GM12875 (cell line): ENCODE measurements at regions not wholly inside any gene's neighbourhood (a gene's known extent, or its start where the extent isn't known, plus 50 kb on each side); places are given as distances from the start of the nearest gene placed in this dataset.

Experiments
- H3K4me3 ChIP-seq: one replicate; pipeline ENCODE4 v1.5.1; 2011; ENCODE audit warnings: low read depth, low read length, control low read depth
- TF ChIP-seq, protein P1 (sequence below): IDR thresholded peaks from 2 replicates; pipeline ENCODE4 v1.5.1; 2011; ENCODE audit warnings: low read depth, mild to moderate bottlenecking, control low read depth, inconsistent platforms, low read length, moderate library complexity, borderline replicate concordance; ENCODE audit not compliant: insufficient read depth

DNA sequence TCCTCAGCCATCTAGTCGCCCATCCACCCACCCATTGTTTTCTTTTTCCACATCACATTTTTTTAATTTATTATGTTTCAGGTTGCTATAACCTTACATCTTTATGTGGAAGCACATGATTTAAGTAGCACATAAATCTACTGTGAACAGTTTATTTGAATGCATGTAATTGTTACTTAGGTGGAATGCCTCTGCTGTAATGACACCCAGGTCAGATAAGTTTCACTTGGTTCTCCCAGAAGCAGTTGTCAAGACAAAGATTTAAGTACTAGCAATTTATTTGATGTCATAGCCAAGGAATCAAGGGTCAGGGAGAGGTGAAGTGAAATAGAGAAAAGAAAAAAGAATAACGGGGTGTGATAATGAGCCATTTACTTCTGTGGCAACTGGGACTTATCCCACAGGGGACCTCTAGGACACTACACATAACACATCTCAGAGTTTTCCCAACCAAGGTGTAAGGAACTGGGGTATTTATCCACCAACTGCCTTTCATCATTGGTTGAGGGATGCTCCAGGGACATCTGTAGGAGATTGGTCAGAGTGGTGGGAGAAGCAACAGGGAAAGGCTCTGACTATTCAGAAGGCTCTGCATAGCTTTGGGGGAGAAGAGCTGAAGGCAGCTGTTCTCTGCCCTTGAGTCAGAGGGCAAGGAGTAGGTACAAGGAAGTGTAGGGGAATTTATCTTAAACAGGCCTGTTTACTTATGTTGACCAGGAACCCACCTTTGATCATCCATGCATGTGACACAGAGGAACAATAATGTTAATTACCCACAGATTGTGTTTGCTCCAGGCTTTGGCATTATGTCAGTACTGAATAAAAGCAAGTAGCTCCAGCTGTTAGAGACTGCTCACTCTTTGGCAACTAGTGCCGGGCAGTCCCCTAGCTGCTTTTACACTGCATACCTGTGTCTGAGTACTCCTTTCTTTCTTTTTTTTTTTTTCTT is 94.8 kb downstream of the CD200R1L start:
- TF ChIP-seq, protein P1, sequence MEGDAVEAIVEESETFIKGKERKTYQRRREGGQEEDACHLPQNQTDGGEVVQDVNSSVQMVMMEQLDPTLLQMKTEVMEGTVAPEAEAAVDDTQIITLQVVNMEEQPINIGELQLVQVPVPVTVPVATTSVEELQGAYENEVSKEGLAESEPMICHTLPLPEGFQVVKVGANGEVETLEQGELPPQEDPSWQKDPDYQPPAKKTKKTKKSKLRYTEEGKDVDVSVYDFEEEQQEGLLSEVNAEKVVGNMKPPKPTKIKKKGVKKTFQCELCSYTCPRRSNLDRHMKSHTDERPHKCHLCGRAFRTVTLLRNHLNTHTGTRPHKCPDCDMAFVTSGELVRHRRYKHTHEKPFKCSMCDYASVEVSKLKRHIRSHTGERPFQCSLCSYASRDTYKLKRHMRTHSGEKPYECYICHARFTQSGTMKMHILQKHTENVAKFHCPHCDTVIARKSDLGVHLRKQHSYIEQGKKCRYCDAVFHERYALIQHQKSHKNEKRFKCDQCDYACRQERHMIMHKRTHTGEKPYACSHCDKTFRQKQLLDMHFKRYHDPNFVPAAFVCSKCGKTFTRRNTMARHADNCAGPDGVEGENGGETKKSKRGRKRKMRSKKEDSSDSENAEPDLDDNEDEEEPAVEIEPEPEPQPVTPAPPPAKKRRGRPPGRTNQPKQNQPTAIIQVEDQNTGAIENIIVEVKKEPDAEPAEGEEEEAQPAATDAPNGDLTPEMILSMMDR: no peak
- H3K4me3 ChIP-seq: no peak overlapping the region

DNA sequence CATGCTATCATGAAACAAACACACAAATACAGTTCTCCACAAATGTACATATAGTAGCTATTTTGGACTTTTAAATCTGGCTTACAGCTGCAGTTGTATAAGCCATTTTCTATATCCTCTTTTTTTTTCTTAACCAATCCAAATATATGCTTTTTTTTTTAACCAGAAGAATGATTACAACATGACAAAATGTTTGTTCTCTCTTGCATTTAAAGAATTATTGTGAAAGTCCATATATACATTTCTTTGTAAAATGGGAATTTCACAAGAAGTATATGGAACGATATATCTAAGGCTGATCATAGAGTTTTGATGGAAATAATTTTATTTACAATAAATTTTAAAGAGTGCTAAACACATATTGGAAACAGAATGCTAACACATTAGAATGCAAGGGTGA is 95.6 kb downstream of the CD200R1L start:
- TF ChIP-seq, protein P1: no peak
- H3K4me3 ChIP-seq: no peak overlapping the region

DNA sequence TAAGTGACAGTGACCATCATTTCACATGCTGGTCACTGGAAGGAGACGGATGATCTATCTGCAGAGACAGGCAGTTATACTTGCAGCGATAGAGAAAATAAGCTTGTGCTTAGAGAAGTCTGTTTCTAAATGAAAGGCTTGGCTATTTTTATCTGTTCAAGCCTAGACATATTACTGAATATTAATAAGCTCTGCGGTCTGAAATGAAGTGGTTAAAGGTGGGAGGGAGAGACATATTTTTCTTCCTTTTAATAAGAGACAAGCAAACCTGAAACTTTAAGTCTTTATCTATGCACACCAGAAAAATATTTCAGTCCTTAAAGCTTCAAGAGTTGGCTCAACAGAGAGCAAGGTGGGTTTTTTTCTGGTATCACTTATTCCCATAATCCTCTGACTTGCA is 99.0 kb downstream of the CD200R1L start:
- no peak overlapping the region for H3K4me3 ChIP-seq
- TF ChIP-seq, protein P1: no peak

DNA sequence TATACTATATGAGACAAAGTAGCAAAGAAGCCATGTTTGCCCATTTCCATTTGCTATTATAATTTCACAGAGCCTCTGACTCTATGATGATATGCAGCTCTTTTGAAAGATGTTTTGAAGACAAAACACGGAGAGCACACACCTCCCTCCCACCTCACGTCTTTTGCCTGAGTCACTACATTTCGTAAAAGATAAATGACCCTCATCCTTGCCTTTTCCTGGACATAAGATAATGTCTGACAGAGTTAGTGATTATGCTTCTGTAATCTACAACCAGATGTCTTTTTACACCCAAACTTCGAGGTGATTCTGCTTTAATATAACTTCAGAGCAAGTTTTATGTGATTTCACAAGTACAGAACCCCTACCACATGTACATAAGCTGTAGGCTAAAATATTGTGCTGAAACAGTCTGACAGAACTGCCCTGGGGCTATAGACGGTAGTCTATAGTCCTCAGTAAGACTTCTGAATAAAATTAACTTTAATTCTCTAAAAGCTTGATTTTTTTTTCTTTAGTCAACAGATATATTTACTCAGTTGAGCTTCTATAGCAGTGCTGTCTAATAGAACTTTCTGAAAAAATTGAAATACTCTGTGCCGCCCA is 99.9 kb downstream of the CD200R1L start:
- H3K4me3 ChIP-seq: no peak overlapping the region
- TF ChIP-seq, protein P1: no peak

DNA sequence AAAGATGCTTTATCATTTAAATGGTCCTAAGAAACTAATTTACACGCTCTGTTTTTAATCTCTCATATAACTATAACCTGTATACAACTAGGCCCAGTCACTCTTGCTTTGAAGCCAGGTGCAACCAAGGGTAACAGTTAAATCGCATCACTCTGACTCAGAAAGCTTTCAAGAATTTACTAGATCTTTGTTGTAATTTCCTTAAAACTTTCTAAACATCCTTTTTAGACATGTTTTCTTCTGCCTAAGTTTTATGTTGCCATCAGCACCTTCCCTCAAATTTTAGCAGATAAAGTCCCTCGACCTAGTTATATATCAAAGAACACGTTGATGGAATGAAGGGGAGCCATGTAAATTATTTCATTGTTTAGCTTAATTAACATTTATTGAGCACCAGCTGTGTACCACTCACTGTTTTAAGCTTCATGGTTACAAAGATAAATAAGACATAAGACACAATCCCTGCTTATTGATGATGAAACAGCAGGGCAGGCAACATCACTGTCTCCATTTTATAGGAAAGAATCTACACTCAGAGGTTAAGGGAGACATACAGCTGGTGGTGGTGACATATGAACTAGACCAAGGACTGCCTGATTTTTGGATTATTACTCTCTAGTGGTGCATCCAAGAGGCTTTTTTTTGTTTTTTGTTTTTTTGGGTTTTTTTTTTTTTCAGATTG is 101.0 kb downstream of the CD200R1L start:
- H3K4me3 ChIP-seq: no peak overlapping the region
- TF ChIP-seq, protein P1: no peak

DNA sequence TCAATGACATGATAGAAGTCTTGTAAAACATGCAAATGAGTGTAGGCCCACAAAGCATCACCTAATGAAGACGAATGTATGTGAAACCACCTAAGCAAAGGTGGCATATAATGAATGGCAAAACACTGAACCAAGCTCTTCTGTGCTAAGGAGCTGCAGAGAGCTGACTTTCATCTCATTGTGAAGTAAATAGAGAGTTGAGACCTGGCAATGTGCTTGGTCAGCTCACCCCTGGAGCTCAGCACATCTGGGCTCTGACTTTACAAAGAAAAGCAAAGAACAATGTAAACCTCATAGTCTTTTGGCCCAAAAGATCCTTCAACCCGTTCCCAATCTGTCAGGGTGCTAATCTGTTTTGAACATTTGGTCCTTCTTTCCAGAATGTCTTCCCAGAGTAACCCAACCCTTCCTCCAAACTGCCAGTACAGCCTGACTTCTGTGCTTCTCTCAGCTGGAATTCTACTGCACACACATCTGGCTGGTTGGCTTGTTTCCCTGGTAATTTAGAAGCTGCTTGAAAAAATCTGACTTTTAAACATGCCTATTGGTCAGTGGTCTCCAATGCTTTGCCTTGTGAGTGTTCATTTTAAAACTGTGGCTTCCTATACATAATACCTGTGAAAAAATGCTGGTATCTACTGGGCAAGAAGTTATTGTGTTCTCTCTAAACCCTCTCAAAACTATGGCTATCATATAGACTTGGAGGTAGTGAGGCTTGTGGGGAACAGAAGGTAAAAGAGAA is 101.7 kb downstream of the CD200R1L start:
- H3K4me3 ChIP-seq: no peak overlapping the region
- TF ChIP-seq, protein P1: no peak
